ENCODE measurements at regions not wholly inside any gene's neighbourhood (a gene's known extent, or its start where the extent isn't known, plus 50 kb on each side); places are given as distances from the start of the nearest gene placed in this dataset.

GRCh38 chr2:126480033-126480432 is 175.9 kb upstream of the GYPC start:
- Histone ChIP-seq H4K5ac (ENCODE audit: low read depth, low read length) (no peak overlapping the region), H2BK15ac (ENCODE audit: low read depth, low read length) (no peak overlapping the region), H3K36me3 (ENCODE audit: control insufficient read depth, insufficient read depth, low read length) (no peaks in the 10 kb centered on the region), H3K9me3 (ENCODE audit: control insufficient read depth, insufficient read depth, low read length) (0 out of 2 replicates have a peak, but pooled peaks cover 2% of the 10 kb centered on the region), H3K18ac (ENCODE audit: low read depth, low read length) (no peak overlapping the region), H3K4me2 (ENCODE audit: low read depth, low read length) (no peak overlapping the region), H3K79me1 (ENCODE audit: low read depth in 1 of 2, low read length in 2 of 2) (no peaks in the 10 kb centered on the region), H2AK5ac (ENCODE audit: low read depth, low read length) (no peak overlapping the region), H2AK9ac (replicated peaks; ENCODE audit: low read depth, low read length, poor library complexity) (no peak overlapping the region), H3K27me3 (ENCODE audit: control insufficient read depth, insufficient read depth, low read length) (no peaks in the 10 kb centered on the region), H2AFZ (replicated peaks; ENCODE audit: low read length, poor library complexity) (no peak overlapping the region), H4K8ac (ENCODE audit: low read depth in 2 of 2, low read length in 2 of 2) (no peak overlapping the region), H4K91ac (ENCODE audit: insufficient read depth, low read depth, low read length) (no peak overlapping the region), H4K20me1 (ENCODE audit: insufficient read depth, low read length) (no peaks in the 10 kb centered on the region), H3K14ac (replicated peaks; ENCODE audit: low read depth, low read length) (no peak overlapping the region), H2BK5ac (ENCODE audit: low read depth, low read length, poor library complexity, severe bottlenecking) (no peak overlapping the region), H3K4me3 (ENCODE audit: insufficient read depth, low read depth, low read length) (no peak overlapping the region), H3K4me1 (ENCODE audit: control insufficient read depth, insufficient read depth, low read length) (no peaks in the 10 kb centered on the region), H3K27ac (ENCODE audit: insufficient read depth, low read length) (no peak overlapping the region), H3K4ac (ENCODE audit: low read depth, low read length) (no peak overlapping the region), H3K9ac (ENCODE audit: low read depth, low read length) (no peak overlapping the region), H2BK20ac (ENCODE audit: low read depth, low read length) (no peak overlapping the region), H2BK120ac (ENCODE audit: low read depth, low read length) (no peak overlapping the region), H3K9me1 (ENCODE audit: insufficient read depth, low read length) (no peaks in the 10 kb centered on the region), H3K56ac (ENCODE audit: extremely low read depth, insufficient read depth, low read length) (no peak overlapping the region), H3K23ac (ENCODE audit: low read depth, low read length) (no peak overlapping the region)
- BruUV-seq (replicated peaks), result no TSS peak
- intact Hi-C loops (cut with micrococcal nuclease) (no loop called here), dilution Hi-C loops (cut with HindIII; ENCODE audit: low sequenced_read_pairs, unreplicated experiment) (no loop called here), in situ Hi-C loops (cut with MboI; ENCODE audit: low sequenced_read_pairs) (no loop called here)
- ChIA-PET CTCF (no interaction called here), POLR2A (ENCODE audit: unreplicated experiment) (no interaction called here)
- TF ChIP-seq FOS (IDR thresholded peaks at IDR 0.05; ENCODE audit: low read depth, low read length) (no peak), NFE2L2 (IDR thresholded peaks at IDR 0.05; ENCODE audit: low read depth, low read length) (no peak), CEBPB (IDR thresholded peaks at IDR 0.05; ENCODE audit: low read depth, low read length) (peak; percentile 48; the same call in 1 of the 2 replicates), RAD21 (IDR thresholded peaks at IDR 0.05; ENCODE audit: low read length) (no peak), MAFK (IDR thresholded peaks at IDR 0.05; ENCODE audit: low read depth, low read length) (no peak)
- DNase-seq, result no peak
- WGBS, 2 experiments (ENCODE audit: extremely low coverage in 2 of 2, insufficient read length in 1 of 2), result no CpG with 5 or more reads among the region's 2 CpGs
- ATAC-seq (ENCODE audit: low read depth), result no peak

Data from IMR-90 (cell line).